ENCODE measurements at regions not wholly inside any gene's neighbourhood (a gene's known extent, or its start where the extent isn't known, plus 50 kb on each side); places are given as distances from the start of the nearest gene placed in this dataset.

DNA sequence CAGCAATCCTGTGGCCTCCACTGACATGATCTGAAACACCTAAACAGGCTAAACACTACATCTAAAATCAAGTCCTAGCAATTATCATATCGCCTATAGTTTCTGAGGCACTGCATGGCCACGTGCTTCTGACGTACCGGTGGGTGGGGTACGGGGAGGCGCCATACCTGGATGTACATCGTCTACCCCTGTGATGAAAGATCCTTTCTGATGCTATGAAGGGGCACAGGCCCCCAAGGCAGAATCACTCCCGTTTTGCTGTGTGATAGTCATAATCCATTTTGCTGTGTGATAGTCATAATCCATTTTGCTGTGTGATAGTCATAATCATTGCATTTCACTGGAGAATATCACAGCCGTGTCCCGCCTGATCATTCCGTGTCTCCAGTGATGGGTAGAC is 118.7 kb upstream of the SOX1 start:
- no peak for TF ChIP-seq SPI1 (IDR thresholded peaks at IDR 0.05; ENCODE audit: low read depth, low read length)
- TF ChIP-seq POU2F2 (IDR thresholded peaks at IDR 0.05; ENCODE audit: low read depth, low read length), result no peak

Data from GM12891 (cell line).